ENCODE measurements at regions not wholly inside any gene's neighbourhood (a gene's known extent, or its start where the extent isn't known, plus 50 kb on each side); places are given as distances from the start of the nearest gene placed in this dataset.

DNA sequence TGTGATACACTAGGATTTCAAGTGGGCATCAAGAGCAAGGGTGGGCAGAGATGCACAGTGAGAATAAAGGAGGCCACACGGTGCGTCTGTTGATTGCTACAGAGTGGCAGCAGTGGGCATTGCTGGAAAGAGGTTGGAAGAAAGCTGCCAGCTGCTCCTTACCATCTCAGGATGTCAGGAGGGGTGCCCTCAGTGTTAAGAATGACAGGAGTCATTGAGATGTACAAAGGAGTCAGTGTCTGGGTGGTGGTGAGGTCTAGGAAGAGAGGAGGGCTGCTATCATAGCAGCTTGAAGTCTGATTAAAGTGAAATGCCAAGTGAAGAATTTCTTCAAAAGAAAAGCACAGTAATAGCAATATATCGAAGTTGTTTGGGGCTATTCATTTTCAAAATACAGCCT, 992.7 kb downstream of the TTLL7 start:
- Histone ChIP-seq H3K4me3 (ENCODE audit: severe bottlenecking) (no peak overlapping the region), H3K4me1 (ENCODE audit: insufficient read depth, poor library complexity, severe bottlenecking) (peaks cover 6% of the 10 kb centered on the region), H3K36me3 (ENCODE audit: low read depth) (no peaks in the 10 kb centered on the region), H3K27ac (ENCODE audit: poor library complexity, severe bottlenecking) (no peak overlapping the region), H3K9me3 (ENCODE audit: severe bottlenecking) (no peaks in the 10 kb centered on the region), H3K27me3 (ENCODE audit: insufficient read depth, poor library complexity, severe bottlenecking) (no peaks in the 10 kb centered on the region)
- TF ChIP-seq, protein P1, sequence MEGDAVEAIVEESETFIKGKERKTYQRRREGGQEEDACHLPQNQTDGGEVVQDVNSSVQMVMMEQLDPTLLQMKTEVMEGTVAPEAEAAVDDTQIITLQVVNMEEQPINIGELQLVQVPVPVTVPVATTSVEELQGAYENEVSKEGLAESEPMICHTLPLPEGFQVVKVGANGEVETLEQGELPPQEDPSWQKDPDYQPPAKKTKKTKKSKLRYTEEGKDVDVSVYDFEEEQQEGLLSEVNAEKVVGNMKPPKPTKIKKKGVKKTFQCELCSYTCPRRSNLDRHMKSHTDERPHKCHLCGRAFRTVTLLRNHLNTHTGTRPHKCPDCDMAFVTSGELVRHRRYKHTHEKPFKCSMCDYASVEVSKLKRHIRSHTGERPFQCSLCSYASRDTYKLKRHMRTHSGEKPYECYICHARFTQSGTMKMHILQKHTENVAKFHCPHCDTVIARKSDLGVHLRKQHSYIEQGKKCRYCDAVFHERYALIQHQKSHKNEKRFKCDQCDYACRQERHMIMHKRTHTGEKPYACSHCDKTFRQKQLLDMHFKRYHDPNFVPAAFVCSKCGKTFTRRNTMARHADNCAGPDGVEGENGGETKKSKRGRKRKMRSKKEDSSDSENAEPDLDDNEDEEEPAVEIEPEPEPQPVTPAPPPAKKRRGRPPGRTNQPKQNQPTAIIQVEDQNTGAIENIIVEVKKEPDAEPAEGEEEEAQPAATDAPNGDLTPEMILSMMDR (IDR thresholded peaks at IDR 0.05; ENCODE audit: poor library complexity, severe bottlenecking), result no peak
- ATAC-seq (ENCODE audit: low read depth), result no peak
- DNase-seq (ENCODE audit: low spot score), result no peak

DNA sequence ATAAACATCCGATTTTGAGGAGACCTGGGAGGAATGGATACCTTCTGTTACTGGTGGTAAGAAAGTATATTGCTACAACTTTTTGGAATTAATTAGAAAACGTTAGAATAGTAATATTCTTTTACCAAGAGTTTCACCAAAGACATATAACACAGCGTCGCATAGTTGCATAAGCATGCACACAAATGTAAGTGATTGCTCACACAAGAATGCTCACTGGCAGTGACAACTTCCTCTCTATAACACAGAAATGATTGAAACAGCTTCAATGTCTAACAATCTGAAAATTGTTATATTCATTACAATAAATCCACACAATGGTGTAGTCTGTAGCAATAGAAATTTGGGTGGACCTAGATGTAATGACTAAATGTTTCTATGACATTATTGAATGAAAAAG, 998.6 kb downstream of the TTLL7 start:
- H3K4me3 ChIP-seq (ENCODE audit: severe bottlenecking), result no peak overlapping the region
- H3K36me3 ChIP-seq (ENCODE audit: low read depth), result no peaks in the 10 kb centered on the region
- no peaks in the 10 kb centered on the region for H3K27me3 ChIP-seq (ENCODE audit: insufficient read depth, poor library complexity, severe bottlenecking)
- peaks cover 2% of the 10 kb centered on the region for H3K4me1 ChIP-seq (ENCODE audit: insufficient read depth, poor library complexity, severe bottlenecking)
- no peak for ATAC-seq (ENCODE audit: low read depth)
- TF ChIP-seq, protein P1 (IDR thresholded peaks at IDR 0.05; ENCODE audit: poor library complexity, severe bottlenecking), result no peak
- no peaks in the 10 kb centered on the region for H3K9me3 ChIP-seq (ENCODE audit: severe bottlenecking)
- no peak for DNase-seq (ENCODE audit: low spot score)
- H3K27ac ChIP-seq (ENCODE audit: poor library complexity, severe bottlenecking), result no peak overlapping the region

DNA sequence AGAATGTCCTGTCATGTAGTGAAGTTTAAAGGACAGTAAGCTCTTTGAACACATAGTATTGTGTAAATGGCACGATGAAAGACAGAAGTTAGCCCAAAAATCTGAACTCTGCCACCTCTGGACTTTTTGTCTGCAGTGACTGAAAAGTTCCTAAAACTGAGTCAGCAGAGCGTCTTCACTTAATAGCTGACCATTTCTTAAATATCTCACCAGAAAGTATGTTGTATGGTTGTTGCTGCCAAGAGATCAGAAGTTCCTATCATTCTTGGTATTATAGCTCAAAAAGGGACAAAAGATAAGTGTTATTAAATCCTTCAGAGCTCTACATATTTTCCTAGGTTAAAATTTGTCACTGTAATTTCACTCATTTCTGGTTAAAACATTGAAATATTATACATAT, 1003.0 kb downstream of the TTLL7 start:
- Histone ChIP-seq H3K27me3 (ENCODE audit: insufficient read depth, poor library complexity, severe bottlenecking) (no peaks in the 10 kb centered on the region), H3K4me3 (ENCODE audit: severe bottlenecking) (no peak overlapping the region), H3K27ac (ENCODE audit: poor library complexity, severe bottlenecking) (no peak overlapping the region), H3K4me1 (ENCODE audit: insufficient read depth, poor library complexity, severe bottlenecking) (peaks cover 2% of the 10 kb centered on the region), H3K36me3 (ENCODE audit: low read depth) (no peaks in the 10 kb centered on the region), H3K9me3 (ENCODE audit: severe bottlenecking) (no peaks in the 10 kb centered on the region)
- DNase-seq (ENCODE audit: low spot score) (no peak), ATAC-seq (ENCODE audit: low read depth) (no peak)
- TF ChIP-seq, protein P1 (IDR thresholded peaks at IDR 0.05; ENCODE audit: poor library complexity, severe bottlenecking), result no peak

DNA sequence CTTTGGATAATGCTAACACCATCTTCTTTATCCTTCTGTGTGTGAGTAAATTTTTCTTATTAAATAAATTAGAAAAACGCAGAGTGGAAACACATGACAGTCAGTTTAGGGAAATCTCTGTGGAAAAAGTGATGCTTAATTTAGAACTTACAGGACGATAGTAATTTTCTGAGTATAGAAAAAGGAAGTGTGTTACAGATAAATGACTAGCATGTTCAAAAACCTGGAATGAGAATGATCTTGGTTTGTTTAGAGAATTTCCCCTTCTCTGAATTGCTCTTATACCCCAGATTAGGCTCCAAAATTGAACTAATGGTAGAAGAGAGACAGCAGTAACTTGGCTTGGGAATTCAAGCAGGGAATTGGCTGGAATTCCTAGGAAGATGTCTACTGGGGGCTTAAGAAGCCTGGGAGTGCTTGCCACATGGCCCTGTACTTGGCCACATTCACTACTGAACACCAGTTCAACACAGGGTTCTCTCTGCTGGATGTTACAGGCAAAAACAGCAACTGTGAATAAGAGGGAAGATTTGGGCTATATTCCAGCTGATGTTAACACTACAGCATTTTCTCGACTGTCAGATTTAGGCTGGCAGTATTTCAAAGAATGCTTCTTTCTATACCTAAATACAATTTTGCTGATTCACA, 1004.2 kb downstream of the TTLL7 start:
- H3K27ac ChIP-seq (ENCODE audit: poor library complexity, severe bottlenecking), result no peak overlapping the region
- no peaks in the 10 kb centered on the region for H3K9me3 ChIP-seq (ENCODE audit: severe bottlenecking)
- no peak overlapping the region for H3K4me3 ChIP-seq (ENCODE audit: severe bottlenecking)
- DNase-seq (ENCODE audit: low spot score), result no peak
- no peak for ATAC-seq (ENCODE audit: low read depth)
- H3K4me1 ChIP-seq (ENCODE audit: insufficient read depth, poor library complexity, severe bottlenecking), result no peaks in the 10 kb centered on the region
- no peaks in the 10 kb centered on the region for H3K27me3 ChIP-seq (ENCODE audit: insufficient read depth, poor library complexity, severe bottlenecking)
- TF ChIP-seq, protein P1 (IDR thresholded peaks at IDR 0.05; ENCODE audit: poor library complexity, severe bottlenecking), result no peak
- no peaks in the 10 kb centered on the region for H3K36me3 ChIP-seq (ENCODE audit: low read depth)

DNA sequence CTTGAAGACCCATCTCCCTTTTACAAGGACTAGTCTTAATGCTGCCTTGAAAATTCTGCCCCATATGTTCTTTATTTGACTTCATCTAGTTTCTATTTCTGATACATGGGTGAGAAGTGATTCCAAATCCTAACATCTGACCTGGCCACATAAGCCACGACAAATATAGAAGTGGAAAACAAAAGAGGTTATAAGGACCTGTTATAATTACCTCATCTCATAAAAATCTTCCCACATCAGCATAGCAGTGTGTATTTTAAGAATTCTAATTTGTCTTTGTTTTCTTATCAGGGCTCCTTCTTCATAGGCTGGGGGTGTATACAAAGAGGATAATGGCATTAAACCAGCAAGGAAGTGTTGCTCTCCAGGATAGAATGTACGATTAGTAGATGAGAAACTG, 1007.4 kb downstream of the TTLL7 start:
- Histone ChIP-seq H3K9me3 (ENCODE audit: severe bottlenecking) (no peaks in the 10 kb centered on the region), H3K36me3 (ENCODE audit: low read depth) (no peaks in the 10 kb centered on the region), H3K4me1 (ENCODE audit: insufficient read depth, poor library complexity, severe bottlenecking) (no peaks in the 10 kb centered on the region), H3K27ac (ENCODE audit: poor library complexity, severe bottlenecking) (no peak overlapping the region), H3K27me3 (ENCODE audit: insufficient read depth, poor library complexity, severe bottlenecking) (no peaks in the 10 kb centered on the region), H3K4me3 (ENCODE audit: severe bottlenecking) (no peak overlapping the region)
- DNase-seq (ENCODE audit: low spot score), result no peak
- ATAC-seq (ENCODE audit: low read depth), result no peak
- TF ChIP-seq, protein P1 (IDR thresholded peaks at IDR 0.05; ENCODE audit: poor library complexity, severe bottlenecking), result no peak
